IMR-90 (cell line): ENCODE measurements at regions not wholly inside any gene's neighbourhood (a gene's known extent, or its start where the extent isn't known, plus 50 kb on each side); places are given as distances from the start of the nearest gene placed in this dataset.

Experiments used
- CEBPB ChIP-seq: IDR thresholded peaks from 2 replicates; pipeline ENCODE4 v1.6.1; 2012; ENCODE audit warnings: low read depth, low read length, improper control_type of control experiment
- CTCF ChIP-seq: conservative IDR thresholded peaks from 2 replicates; pipeline ENCODE4 v1.5.1; 2012; ENCODE audit warnings: mild to moderate bottlenecking, low read depth, low read length, improper control_type of control experiment
- MAZ ChIP-seq: IDR thresholded peaks from 2 replicates; pipeline ENCODE4 v1.6.1; 2012; ENCODE audit warnings: low read depth, mild to moderate bottlenecking, low read length, improper control_type of control experiment, moderate library complexity, borderline replicate concordance
- POLR2A ChIP-seq: IDR thresholded peaks from 2 replicates; pipeline ENCODE4 v1.6.1; 2012; ENCODE audit warnings: mild to moderate bottlenecking, low read depth, low read length
- RAD21 ChIP-seq: IDR thresholded peaks from 2 replicates; pipeline ENCODE4 v1.6.1; 2012; ENCODE audit warnings: low read length, improper control_type of control experiment
- TF ChIP-seq, protein P1 (sequence below): fragments of 150-350 bp; IDR thresholded peaks from 2 replicates; pipeline ENCODE4 v1.6.1; 2016; ENCODE audit warnings: low read depth, mild to moderate bottlenecking, low read length, moderate library complexity, borderline replicate concordance

GRCh38 chr15:95990833-95991232 lies 339.7 kb upstream of the NR2F2 start:
- TF ChIP-seq, protein P1, sequence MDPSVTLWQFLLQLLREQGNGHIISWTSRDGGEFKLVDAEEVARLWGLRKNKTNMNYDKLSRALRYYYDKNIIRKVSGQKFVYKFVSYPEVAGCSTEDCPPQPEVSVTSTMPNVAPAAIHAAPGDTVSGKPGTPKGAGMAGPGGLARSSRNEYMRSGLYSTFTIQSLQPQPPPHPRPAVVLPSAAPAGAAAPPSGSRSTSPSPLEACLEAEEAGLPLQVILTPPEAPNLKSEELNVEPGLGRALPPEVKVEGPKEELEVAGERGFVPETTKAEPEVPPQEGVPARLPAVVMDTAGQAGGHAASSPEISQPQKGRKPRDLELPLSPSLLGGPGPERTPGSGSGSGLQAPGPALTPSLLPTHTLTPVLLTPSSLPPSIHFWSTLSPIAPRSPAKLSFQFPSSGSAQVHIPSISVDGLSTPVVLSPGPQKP, result no peak
- TF ChIP-seq POLR2A (no peak), CTCF (no peak), MAZ (no peak), RAD21 (no peak), CEBPB (no peak)
